NCI-H146 treated with DMSO at 0.1 percent for 48 hours (cell line): ENCODE measurements at regions not wholly inside any gene's neighbourhood (a gene's known extent, or its start where the extent isn't known, plus 50 kb on each side); places are given as distances from the start of the nearest gene placed in this dataset.
"Not testable (repeated sequence)": the region's sequence is repeated elsewhere in the genome, so short reads cannot be mapped to it uniquely, and the experiment has no call there.

Experiments used
- DNase-seq: peaks from one replicate; lab custom pipeline; 2025; ENCODE audit not compliant: unreplicated experiment; lab: John Stamatoyannopoulos, UW

- DNase-seq: no peak
Measured at GRCh38 chr7:83306502-83306901, 143.8 kb upstream of the PCLO start.

GRCh38 chr7:83305027-83305426, 142.3 kb upstream of the PCLO start:
- no peak for DNase-seq

GRCh38 chr7:83301416-83301815, 138.7 kb upstream of the PCLO start:
- no peak for DNase-seq

- DNase-seq: no peak
Measured at GRCh38 chr7:83290211-83290610, 127.5 kb upstream of the PCLO start.

GRCh38 chr7:83289419-83289993, 126.8 kb upstream of the PCLO start:
- DNase-seq: no peak

- DNase-seq: no peak
Measured at GRCh38 chr7:83280671-83281070, 118.0 kb upstream of the PCLO start.

- DNase-seq: no peak
Measured at GRCh38 chr7:83276250-83276649, 113.6 kb upstream of the PCLO start.

- DNase-seq: no peak
Measured at GRCh38 chr7:83273699-83274098, 111.0 kb upstream of the PCLO start.

GRCh38 chr7:83271212-83272099, 108.8 kb upstream of the PCLO start:
- DNase-seq: peak; percentile 20

GRCh38 chr7:83270407-83270806, 107.7 kb upstream of the PCLO start:
- DNase-seq: no peak

- no peak for DNase-seq
Measured at GRCh38 chr7:83267141-83267631, 104.5 kb upstream of the PCLO start.

GRCh38 chr7:83263442-83264034, 100.9 kb upstream of the PCLO start:
- DNase-seq: not testable (repeated sequence)

- DNase-seq: no peak
Measured at GRCh38 chr7:83259064-83259463, 96.4 kb upstream of the PCLO start.

- DNase-seq: no peak
Measured at GRCh38 chr7:83248000-83248399, 85.3 kb upstream of the PCLO start.

GRCh38 chr7:83219231-83219630, 56.5 kb upstream of the PCLO start:
- not testable (repeated sequence) for DNase-seq

GRCh38 chr7:83212883-83213282, 50.2 kb upstream of the PCLO start:
- no peak for DNase-seq
